ENCODE measurements at regions not wholly inside any gene's neighbourhood (a gene's known extent, or its start where the extent isn't known, plus 50 kb on each side); places are given as distances from the start of the nearest gene placed in this dataset.

DNA sequence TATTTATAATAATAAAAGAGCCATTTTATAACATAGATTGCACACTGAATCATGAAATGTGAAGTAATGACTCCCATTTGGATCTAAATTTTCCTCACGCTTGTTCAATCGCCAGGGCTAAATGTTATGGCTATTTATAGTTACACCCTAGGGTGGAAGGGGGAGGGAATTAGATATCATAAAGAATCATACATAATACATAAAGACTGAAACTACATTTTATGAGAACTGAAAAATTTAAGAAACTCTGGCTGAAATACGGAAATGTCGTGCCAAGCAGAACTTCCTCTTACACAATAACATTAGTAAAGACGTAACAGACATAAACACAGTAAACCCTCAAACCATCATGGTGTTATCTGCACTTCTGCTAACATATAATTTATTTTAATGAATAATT is 327.5 kb upstream of the PHF14 start:
- TF ChIP-seq, protein P1, sequence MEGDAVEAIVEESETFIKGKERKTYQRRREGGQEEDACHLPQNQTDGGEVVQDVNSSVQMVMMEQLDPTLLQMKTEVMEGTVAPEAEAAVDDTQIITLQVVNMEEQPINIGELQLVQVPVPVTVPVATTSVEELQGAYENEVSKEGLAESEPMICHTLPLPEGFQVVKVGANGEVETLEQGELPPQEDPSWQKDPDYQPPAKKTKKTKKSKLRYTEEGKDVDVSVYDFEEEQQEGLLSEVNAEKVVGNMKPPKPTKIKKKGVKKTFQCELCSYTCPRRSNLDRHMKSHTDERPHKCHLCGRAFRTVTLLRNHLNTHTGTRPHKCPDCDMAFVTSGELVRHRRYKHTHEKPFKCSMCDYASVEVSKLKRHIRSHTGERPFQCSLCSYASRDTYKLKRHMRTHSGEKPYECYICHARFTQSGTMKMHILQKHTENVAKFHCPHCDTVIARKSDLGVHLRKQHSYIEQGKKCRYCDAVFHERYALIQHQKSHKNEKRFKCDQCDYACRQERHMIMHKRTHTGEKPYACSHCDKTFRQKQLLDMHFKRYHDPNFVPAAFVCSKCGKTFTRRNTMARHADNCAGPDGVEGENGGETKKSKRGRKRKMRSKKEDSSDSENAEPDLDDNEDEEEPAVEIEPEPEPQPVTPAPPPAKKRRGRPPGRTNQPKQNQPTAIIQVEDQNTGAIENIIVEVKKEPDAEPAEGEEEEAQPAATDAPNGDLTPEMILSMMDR (IDR thresholded peaks at IDR 0.05), result no peak
- TF ChIP-seq, protein P2, sequence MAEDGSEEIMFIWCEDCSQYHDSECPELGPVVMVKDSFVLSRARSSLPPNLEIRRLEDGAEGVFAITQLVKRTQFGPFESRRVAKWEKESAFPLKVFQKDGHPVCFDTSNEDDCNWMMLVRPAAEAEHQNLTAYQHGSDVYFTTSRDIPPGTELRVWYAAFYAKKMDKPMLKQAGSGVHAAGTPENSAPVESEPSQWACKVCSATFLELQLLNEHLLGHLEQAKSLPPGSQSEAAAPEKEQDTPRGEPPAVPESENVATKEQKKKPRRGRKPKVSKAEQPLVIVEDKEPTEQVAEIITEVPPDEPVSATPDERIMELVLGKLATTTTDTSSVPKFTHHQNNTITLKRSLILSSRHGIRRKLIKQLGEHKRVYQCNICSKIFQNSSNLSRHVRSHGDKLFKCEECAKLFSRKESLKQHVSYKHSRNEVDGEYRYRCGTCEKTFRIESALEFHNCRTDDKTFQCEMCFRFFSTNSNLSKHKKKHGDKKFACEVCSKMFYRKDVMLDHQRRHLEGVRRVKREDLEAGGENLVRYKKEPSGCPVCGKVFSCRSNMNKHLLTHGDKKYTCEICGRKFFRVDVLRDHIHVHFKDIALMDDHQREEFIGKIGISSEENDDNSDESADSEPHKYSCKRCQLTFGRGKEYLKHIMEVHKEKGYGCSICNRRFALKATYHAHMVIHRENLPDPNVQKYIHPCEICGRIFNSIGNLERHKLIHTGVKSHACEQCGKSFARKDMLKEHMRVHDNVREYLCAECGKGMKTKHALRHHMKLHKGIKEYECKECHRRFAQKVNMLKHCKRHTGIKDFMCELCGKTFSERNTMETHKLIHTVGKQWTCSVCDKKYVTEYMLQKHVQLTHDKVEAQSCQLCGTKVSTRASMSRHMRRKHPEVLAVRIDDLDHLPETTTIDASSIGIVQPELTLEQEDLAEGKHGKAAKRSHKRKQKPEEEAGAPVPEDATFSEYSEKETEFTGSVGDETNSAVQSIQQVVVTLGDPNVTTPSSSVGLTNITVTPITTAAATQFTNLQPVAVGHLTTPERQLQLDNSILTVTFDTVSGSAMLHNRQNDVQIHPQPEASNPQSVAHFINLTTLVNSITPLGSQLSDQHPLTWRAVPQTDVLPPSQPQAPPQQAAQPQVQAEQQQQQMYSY (CRISPR knock-in tag; IDR thresholded peaks at IDR 0.05), result no peak

Measured in WTC11 (cell line).